ENCODE measurements at regions not wholly inside any gene's neighbourhood (a gene's known extent, or its start where the extent isn't known, plus 50 kb on each side); places are given as distances from the start of the nearest gene placed in this dataset.

DNA sequence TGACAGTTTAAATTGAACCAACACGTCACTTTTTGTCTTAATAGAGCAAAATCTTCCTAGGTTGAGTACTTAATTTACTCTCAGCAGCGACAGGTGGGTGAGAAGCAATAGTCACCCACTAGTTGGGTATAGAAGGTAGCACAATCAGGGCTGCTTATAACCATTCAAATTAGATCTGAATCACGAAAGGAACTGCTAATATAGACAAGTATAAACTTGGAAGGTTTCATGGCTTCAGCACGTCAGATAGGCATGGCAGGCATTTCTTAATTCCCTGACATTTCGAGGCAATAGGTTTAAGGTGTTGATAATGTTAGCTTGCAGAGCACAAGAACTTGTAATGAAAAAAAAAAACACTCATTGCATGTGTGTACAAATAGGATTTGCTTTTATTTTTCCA lies 853.4 kb downstream of the PCDH7 start:
- no peak for TF ChIP-seq ZFX (IDR thresholded peaks at IDR 0.05; ENCODE audit: borderline replicate concordance)
- TF ChIP-seq, protein P1, sequence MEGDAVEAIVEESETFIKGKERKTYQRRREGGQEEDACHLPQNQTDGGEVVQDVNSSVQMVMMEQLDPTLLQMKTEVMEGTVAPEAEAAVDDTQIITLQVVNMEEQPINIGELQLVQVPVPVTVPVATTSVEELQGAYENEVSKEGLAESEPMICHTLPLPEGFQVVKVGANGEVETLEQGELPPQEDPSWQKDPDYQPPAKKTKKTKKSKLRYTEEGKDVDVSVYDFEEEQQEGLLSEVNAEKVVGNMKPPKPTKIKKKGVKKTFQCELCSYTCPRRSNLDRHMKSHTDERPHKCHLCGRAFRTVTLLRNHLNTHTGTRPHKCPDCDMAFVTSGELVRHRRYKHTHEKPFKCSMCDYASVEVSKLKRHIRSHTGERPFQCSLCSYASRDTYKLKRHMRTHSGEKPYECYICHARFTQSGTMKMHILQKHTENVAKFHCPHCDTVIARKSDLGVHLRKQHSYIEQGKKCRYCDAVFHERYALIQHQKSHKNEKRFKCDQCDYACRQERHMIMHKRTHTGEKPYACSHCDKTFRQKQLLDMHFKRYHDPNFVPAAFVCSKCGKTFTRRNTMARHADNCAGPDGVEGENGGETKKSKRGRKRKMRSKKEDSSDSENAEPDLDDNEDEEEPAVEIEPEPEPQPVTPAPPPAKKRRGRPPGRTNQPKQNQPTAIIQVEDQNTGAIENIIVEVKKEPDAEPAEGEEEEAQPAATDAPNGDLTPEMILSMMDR (IDR thresholded peaks at IDR 0.05): no peak

GRCh38 chr4:31575504-31575903 lies 855.3 kb downstream of the PCDH7 start:
- no peak for TF ChIP-seq ZFX (IDR thresholded peaks at IDR 0.05; ENCODE audit: borderline replicate concordance)
- TF ChIP-seq, protein P1 (IDR thresholded peaks at IDR 0.05): no peak

More for the DNA sequence above, 853.4 kb downstream of the PCDH7 start:
- H3K27ac ChIP-seq: no peak overlapping the region

DNA sequence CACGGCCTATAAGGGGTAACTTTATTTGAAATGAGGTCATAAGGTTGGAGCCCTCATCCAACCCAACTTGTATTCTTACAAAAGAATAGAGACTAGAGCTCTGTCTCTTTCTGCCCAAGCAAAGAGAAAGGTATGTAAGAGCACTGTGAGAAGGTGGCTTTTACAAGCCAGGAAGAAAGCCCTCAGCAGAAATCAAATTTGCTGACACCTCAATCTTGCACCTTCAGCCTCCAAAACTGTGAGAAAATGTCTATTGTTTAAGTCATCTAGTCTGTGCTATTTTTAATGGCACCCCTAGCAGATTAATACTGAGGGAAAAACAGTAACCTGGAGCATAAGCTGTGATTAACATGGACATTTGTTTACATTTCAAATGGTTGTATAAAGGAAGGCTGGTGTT lies 860.7 kb downstream of the PCDH7 start:
- no peak overlapping the region for H3K27ac ChIP-seq
- TF ChIP-seq ZFX (IDR thresholded peaks at IDR 0.05; ENCODE audit: borderline replicate concordance): no peak
- TF ChIP-seq, protein P1 (IDR thresholded peaks at IDR 0.05): no peak

More at GRCh38 chr4:31575504-31575903, 855.3 kb downstream of the PCDH7 start:
- no peak overlapping the region for H3K27ac ChIP-seq

- H3K27ac ChIP-seq: no peak overlapping the region
- TF ChIP-seq, protein P1 (IDR thresholded peaks at IDR 0.05): no peak
- no peak for TF ChIP-seq ZFX (IDR thresholded peaks at IDR 0.05; ENCODE audit: borderline replicate concordance)
These were observed 865.3 kb downstream of the PCDH7 start for GRCh38 chr4:31585503-31585902.

- TF ChIP-seq ZFX (IDR thresholded peaks at IDR 0.05; ENCODE audit: borderline replicate concordance): no peak
- TF ChIP-seq, protein P1 (IDR thresholded peaks at IDR 0.05): no peak
- no peak overlapping the region for H3K27ac ChIP-seq
These were observed 872.1 kb downstream of the PCDH7 start for GRCh38 chr4:31592293-31592692.

DNA sequence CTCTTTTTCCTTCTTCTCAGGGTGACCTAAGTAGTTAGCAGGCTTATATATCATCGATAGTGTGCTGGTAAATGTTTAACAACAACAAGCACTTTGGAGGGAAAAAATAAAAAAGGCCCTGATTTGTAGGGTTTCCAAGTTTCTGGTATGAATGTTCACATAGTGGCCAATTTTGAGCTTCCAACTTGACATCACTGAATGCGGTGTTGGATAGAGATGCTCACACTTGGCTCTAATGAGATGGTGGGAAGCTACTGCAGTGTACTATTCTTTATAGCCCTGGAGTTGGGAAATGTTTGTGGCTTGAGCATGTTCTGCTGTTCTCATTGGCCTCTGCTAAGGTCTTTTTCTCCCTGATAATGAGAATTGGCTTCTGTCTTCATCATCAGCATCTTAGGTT lies 875.3 kb downstream of the PCDH7 start:
- no peak for TF ChIP-seq ZFX (IDR thresholded peaks at IDR 0.05; ENCODE audit: borderline replicate concordance)
- TF ChIP-seq, protein P1 (IDR thresholded peaks at IDR 0.05): no peak
- H3K27ac ChIP-seq: no peak overlapping the region

GRCh38 chr4:31598639-31599038 lies 878.5 kb downstream of the PCDH7 start:
- H3K27ac ChIP-seq: no peak overlapping the region
- TF ChIP-seq, protein P1 (IDR thresholded peaks at IDR 0.05): no peak
- no peak for TF ChIP-seq ZFX (IDR thresholded peaks at IDR 0.05; ENCODE audit: borderline replicate concordance)

All from 22Rv1 (cell line).